ENCODE measurements at regions not wholly inside any gene's neighbourhood (a gene's known extent, or its start where the extent isn't known, plus 50 kb on each side); places are given as distances from the start of the nearest gene placed in this dataset.

DNA sequence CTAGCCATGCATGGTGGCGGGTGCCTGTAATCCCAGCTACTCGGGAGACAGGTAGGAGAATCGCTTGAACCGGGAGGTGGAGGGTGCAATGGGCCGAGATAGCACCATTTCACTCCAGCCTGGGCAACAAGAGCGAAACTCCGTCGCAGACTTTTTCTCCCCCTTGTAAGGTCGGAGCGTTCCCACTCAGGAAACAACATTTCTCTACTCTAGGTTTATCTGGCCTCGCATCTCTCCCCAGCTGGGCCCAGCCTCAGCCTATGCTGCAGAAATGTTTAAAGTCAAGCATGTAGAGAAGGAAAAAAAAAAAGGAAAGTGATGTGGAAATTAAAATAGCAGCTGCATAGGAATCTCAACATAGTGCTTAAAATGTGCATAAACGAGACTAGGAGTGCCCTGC is 172.3 kb downstream of the TRIM27 start:
- WGBS, 4 donors: 60 to 75% (median 72%) methylated on average over 12 of the region's 12 CpGs
- intact Hi-C loops (cut with DNase I): no loop called here
- Histone ChIP-seq H3K27me3 (no peaks in the 10 kb centered on the region), H3K9me3 (replicated peaks in 1 of 3) (no peaks in the 10 kb centered on the region), H3K4me1 (replicated peaks in 1 of 2) (no peaks in the 10 kb centered on the region), H3K36me3 (replicated peaks in 1 of 2) (no peaks in the 10 kb centered on the region), H3K27ac (no peak overlapping the region), H3K4me3 (no peak overlapping the region)
- no peak for DNase-seq
- TF ChIP-seq POLR2A (IDR thresholded peaks at IDR 0.05): no peak
- TF ChIP-seq, protein P1, sequence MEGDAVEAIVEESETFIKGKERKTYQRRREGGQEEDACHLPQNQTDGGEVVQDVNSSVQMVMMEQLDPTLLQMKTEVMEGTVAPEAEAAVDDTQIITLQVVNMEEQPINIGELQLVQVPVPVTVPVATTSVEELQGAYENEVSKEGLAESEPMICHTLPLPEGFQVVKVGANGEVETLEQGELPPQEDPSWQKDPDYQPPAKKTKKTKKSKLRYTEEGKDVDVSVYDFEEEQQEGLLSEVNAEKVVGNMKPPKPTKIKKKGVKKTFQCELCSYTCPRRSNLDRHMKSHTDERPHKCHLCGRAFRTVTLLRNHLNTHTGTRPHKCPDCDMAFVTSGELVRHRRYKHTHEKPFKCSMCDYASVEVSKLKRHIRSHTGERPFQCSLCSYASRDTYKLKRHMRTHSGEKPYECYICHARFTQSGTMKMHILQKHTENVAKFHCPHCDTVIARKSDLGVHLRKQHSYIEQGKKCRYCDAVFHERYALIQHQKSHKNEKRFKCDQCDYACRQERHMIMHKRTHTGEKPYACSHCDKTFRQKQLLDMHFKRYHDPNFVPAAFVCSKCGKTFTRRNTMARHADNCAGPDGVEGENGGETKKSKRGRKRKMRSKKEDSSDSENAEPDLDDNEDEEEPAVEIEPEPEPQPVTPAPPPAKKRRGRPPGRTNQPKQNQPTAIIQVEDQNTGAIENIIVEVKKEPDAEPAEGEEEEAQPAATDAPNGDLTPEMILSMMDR (IDR thresholded peaks at IDR 0.05): no peak

DNA sequence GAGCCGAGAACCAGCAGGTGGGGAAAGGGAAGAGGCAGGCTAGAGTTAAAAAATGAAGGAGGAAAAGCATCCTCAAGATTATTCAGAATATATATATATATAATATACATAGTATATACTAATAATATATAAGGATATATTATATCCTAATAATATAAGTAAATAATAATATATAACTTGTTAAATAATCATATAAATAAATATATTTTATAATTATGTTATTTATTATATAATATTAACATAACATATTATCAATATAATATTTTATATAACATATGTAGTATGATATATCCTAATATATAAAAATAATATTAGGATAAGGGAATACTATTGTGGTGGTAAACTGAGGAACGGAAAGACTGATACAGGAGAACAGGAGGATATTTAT is 171.8 kb downstream of the TRIM27 start:
- Histone ChIP-seq H3K9me3 (replicated peaks in 1 of 3) (no peaks in the 10 kb centered on the region), H3K4me1 (replicated peaks in 1 of 2) (no peaks in the 10 kb centered on the region), H3K27me3 (no peaks in the 10 kb centered on the region), H3K27ac (no peak overlapping the region), H3K4me3 (no peak overlapping the region), H3K36me3 (replicated peaks in 1 of 2) (no peaks in the 10 kb centered on the region)
- no peak for TF ChIP-seq POLR2A (IDR thresholded peaks at IDR 0.05)
- TF ChIP-seq, protein P1 (IDR thresholded peaks at IDR 0.05): no peak
- intact Hi-C loops (cut with DNase I): no loop called here
- 81 to 90% (median 86%) methylated on average over 2 of the region's 2 CpGs for WGBS, 4 donors
- DNase-seq: no peak

DNA sequence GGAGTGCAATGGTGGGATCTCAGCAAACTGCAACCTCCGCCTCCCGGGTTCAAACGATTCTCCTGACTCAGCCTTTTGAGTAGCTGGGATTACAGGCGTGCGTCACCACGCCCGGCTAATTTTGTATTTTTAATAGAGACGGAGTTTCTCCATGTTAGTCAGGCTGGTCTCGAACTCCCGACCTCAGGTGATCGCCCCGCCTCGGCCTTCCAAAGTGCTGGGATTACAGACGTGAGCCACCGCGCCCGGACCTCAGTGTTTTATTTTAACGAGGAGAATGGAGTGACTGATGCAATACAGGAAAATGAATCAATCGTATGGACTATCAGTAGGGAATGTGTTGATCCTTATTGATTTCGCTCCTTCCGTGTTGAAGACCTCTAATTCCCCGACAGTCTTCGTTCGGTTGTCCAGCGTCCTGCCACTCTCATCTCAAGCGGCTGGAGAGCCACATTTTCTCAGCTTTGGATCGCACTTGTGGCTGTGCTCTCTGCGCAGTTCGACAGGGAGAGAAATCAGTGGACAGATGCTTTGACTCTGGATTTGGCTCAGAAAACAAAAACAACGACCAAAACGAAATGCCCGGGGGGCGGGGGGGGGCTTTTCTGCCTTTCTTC is 166.2 kb downstream of the TRIM27 start:
- H3K27me3 ChIP-seq: no peaks in the 10 kb centered on the region
- H3K27ac ChIP-seq: no peak overlapping the region
- DNase-seq: no peak
- no peaks in the 10 kb centered on the region for H3K9me3 ChIP-seq (replicated peaks in 1 of 3)
- no peak overlapping the region for H3K4me3 ChIP-seq
- TF ChIP-seq POLR2A (IDR thresholded peaks at IDR 0.05): no peak
- TF ChIP-seq, protein P1 (IDR thresholded peaks at IDR 0.05): no peak
- WGBS, 4 donors: 67 to 76% (median 70%) methylated on average over 33 of the region's 33 CpGs
- H3K4me1 ChIP-seq (replicated peaks in 1 of 2): no peaks in the 10 kb centered on the region
- no peaks in the 10 kb centered on the region for H3K36me3 ChIP-seq (replicated peaks in 1 of 2)
- intact Hi-C loops (cut with DNase I): no loop called here

DNA sequence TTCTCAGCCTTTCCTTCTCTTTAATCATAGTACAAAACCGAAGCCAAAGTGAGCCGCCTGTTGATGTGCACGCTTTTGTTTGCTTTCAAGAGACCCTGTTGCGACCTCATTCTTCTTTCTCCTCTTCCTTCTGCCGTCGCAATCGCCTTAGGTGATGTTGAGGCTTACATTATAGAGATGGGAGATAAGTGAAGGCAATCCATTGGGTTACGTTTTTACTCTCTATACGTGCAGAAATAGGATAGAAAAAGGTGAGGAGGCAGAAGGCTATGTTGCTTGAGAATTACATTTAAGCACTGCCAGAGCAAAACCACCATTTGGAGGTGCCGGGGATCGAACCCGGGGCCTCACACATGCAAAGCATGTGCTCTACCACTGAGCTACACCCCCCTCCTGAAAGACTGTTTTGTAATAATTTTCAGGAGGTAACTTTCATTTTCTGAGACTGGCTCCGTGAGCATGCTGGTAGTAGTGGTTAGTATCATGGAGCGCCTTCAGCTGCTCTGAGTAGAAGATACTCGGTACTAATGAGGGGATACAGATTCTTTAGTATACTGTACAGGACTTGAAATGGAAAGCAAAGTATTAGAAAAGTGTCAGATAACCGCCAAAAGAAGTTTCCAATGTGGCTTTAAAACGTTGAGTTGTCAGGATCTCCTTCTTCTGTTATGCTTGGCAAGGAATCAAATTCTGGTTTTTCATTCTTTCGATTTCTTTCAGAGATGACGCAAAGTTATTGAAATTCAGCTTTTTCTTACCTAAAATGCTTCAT is 165.6 kb downstream of the TRIM27 start:
- Histone ChIP-seq H3K4me3 (peak overlapping the region in 1 of 4 donors; percentile 31), H3K9me3 (replicated peaks in 1 of 3) (no peaks in the 10 kb centered on the region), H3K36me3 (replicated peaks in 1 of 2) (no peaks in the 10 kb centered on the region), H3K4me1 (replicated peaks in 1 of 2) (no peaks in the 10 kb centered on the region), H3K27ac (no peak overlapping the region), H3K27me3 (peaks cover 6% of the 10 kb centered on the region)
- DNase-seq: peak in 2 of 7 donors; percentile 10 to 33
- 42 to 50% (median 45%) methylated on average over 19 of the region's 19 CpGs for WGBS, 4 donors
- TF ChIP-seq, protein P1 (IDR thresholded peaks at IDR 0.05): no peak
- TF ChIP-seq POLR2A (IDR thresholded peaks at IDR 0.05): no peak
- intact Hi-C loops (cut with DNase I): no loop called here

Data from adrenal gland (tissue), 9 donors.